DND-41 (cell line): ENCODE measurements at regions not wholly inside any gene's neighbourhood (a gene's known extent, or its start where the extent isn't known, plus 50 kb on each side); places are given as distances from the start of the nearest gene placed in this dataset.
A peak's percentile ranks its signal among the peaks of the same experiment; 100 is the strongest.
"Not testable (repeated sequence)": the region's sequence is repeated elsewhere in the genome, so short reads cannot be mapped to it uniquely, and the experiment has no call there.

Experiments
- ATAC-seq: fragments of 200-7000 bp; cut with Tn5 transposase; 3 replicates; pipeline ENCODE4 v1.9.1; 2021; ENCODE audit warnings: low read depth; ENCODE audit not compliant: insufficient read depth
- DNase-seq: peaks from one replicate; pipeline ENCODE4 v3.0.0-alpha.2; 2020
- H2AFZ ChIP-seq: 2 replicates; pipeline ENCODE4 v1.6.0; 2012; ENCODE audit warnings: low read depth, low read length
- H3K27ac ChIP-seq: 2 replicates; pipeline ENCODE4 v1.5.1; 2012; ENCODE audit warnings: low read length, inconsistent platforms
- H3K27me3 ChIP-seq: fragments of 200-600 bp; sonication (generic); 2 replicates; pipeline ENCODE4 v1.6.0; 2012; ENCODE audit warnings: low read length, mild to moderate bottlenecking, inconsistent platforms; ENCODE audit not compliant: insufficient read depth, poor library complexity
- H3K36me3 ChIP-seq: 2 replicates; pipeline ENCODE4 v1.5.1; 2012; ENCODE audit warnings: low read length, inconsistent platforms; ENCODE audit not compliant: insufficient read depth
- H3K4me1 ChIP-seq: 2 replicates; pipeline ENCODE4 v1.5.1; 2012; ENCODE audit warnings: mild to moderate bottlenecking, low read length; ENCODE audit not compliant: insufficient read depth
- H3K4me2 ChIP-seq: 2 replicates; pipeline ENCODE4 v1.6.0; 2012; ENCODE audit warnings: mild to moderate bottlenecking, moderate library complexity, low read length, inconsistent platforms; ENCODE audit not compliant: insufficient read depth
- H3K4me3 ChIP-seq, 2 experiments: fragments of 200-600 bp in 1 of 2; shearing (Covaris generic) in 1 of 2; 2 replicates each; pipeline ENCODE4 v1.5.1; 2012 to 2016; ENCODE audit warnings: inconsistent platforms in 2 of 2, low read length in 2 of 2, mild to moderate bottlenecking in 2 of 2, low read depth in 1 of 2, moderate library complexity in 1 of 2
- H3K79me2 ChIP-seq: 2 replicates; pipeline ENCODE4 v1.6.0; 2012; ENCODE audit warnings: low read length, inconsistent platforms; ENCODE audit not compliant: insufficient read depth
- H3K9ac ChIP-seq: 2 replicates; pipeline ENCODE4 v1.6.0; 2012; ENCODE audit warnings: low read depth, mild to moderate bottlenecking, inconsistent platforms, low read length, moderate library complexity
- H3K9me3 ChIP-seq: 2 replicates; pipeline ENCODE4 v1.5.1; 2012; ENCODE audit warnings: low read length, moderate library complexity, mild to moderate bottlenecking, inconsistent platforms; ENCODE audit not compliant: insufficient read depth, severe bottlenecking
- H4K20me1 ChIP-seq: 2 replicates; pipeline ENCODE4 v1.6.0; 2012; ENCODE audit warnings: low read length; ENCODE audit not compliant: insufficient read depth
- EZH2 ChIP-seq: IDR thresholded peaks from 3 replicates; pipeline ENCODE4 v1.6.1; 2012; ENCODE audit warnings: borderline replicate concordance, low read depth, mild to moderate bottlenecking, moderate library complexity, low read length, inconsistent platforms; ENCODE audit not compliant: severe bottlenecking
- TF ChIP-seq, protein P1 (sequence below): IDR thresholded peaks from 2 replicates; pipeline ENCODE4 v1.5.1; 2012; ENCODE audit warnings: borderline replicate concordance, low read length, moderate library complexity, mild to moderate bottlenecking; ENCODE audit not compliant: poor library complexity, severe bottlenecking; ENCODE audit errors: extremely low read depth

GRCh38 chr21:35437941-35438340, 388.8 kb upstream of the RUNX1 start:
- no peaks in the 10 kb centered on the region for H3K27me3 ChIP-seq
- H4K20me1 ChIP-seq, result no peaks in the 10 kb centered on the region
- peak overlapping the region; percentile 68 for H3K27ac ChIP-seq
- no peak overlapping the region for H3K4me3 ChIP-seq
- H3K4me2 ChIP-seq, result peak overlapping the region; percentile 58
- H3K9ac ChIP-seq, result no peak overlapping the region
- H2AFZ ChIP-seq, result no peak overlapping the region
- DNase-seq (no peak), ATAC-seq (no peak)
- peaks cover 13% of the 10 kb centered on the region for H3K9me3 ChIP-seq
- H3K36me3 ChIP-seq, result no peaks in the 10 kb centered on the region
- H3K4me1 ChIP-seq, result peaks cover 31% of the 10 kb centered on the region
- TF ChIP-seq, protein P1, sequence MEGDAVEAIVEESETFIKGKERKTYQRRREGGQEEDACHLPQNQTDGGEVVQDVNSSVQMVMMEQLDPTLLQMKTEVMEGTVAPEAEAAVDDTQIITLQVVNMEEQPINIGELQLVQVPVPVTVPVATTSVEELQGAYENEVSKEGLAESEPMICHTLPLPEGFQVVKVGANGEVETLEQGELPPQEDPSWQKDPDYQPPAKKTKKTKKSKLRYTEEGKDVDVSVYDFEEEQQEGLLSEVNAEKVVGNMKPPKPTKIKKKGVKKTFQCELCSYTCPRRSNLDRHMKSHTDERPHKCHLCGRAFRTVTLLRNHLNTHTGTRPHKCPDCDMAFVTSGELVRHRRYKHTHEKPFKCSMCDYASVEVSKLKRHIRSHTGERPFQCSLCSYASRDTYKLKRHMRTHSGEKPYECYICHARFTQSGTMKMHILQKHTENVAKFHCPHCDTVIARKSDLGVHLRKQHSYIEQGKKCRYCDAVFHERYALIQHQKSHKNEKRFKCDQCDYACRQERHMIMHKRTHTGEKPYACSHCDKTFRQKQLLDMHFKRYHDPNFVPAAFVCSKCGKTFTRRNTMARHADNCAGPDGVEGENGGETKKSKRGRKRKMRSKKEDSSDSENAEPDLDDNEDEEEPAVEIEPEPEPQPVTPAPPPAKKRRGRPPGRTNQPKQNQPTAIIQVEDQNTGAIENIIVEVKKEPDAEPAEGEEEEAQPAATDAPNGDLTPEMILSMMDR, result no peak
- no peak for TF ChIP-seq EZH2
- no peaks in the 10 kb centered on the region for H3K79me2 ChIP-seq

DNA sequence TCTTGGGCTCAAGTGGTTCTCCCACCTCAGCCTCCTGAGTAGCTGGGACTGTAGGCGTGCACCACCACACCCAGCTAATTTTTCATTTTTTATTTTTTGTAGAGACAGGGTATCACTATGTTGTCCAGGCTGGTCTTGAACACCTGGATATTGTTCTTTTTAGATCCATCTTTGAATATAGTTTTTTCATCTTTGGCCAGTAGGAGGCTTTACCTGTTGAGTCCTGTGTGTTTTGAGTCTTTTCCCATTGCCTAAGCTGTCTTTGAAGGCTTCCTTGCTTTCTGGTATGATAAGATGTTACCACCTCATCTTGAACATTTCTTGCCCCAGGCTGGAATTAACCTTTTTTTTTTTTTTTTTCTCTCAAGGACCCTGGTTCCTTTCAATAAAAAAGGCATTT, 387.8 kb upstream of the RUNX1 start:
- Histone ChIP-seq H3K27me3 (no peaks in the 10 kb centered on the region), H3K9me3 (peaks cover 22% of the 10 kb centered on the region), H3K9ac (no peak overlapping the region)

GRCh38 chr21:35432601-35433000, 383.5 kb upstream of the RUNX1 start:
- not testable (repeated sequence) for H3K4me2 ChIP-seq, H3K4me3 ChIP-seq, ATAC-seq, H2AFZ ChIP-seq, H4K20me1 ChIP-seq, H3K27me3 ChIP-seq, H3K27ac ChIP-seq, H3K79me2 ChIP-seq, H3K9ac ChIP-seq, H3K36me3 ChIP-seq, DNase-seq
- H3K4me1 ChIP-seq, result peaks cover 39% of the 10 kb centered on the region
- peaks cover 24% of the 10 kb centered on the region for H3K9me3 ChIP-seq

More for the DNA sequence above, 387.8 kb upstream of the RUNX1 start:
- Histone ChIP-seq H3K27ac (no peak overlapping the region), H4K20me1 (no peaks in the 10 kb centered on the region), H3K36me3 (no peaks in the 10 kb centered on the region), H3K4me1 (peaks cover 31% of the 10 kb centered on the region), H2AFZ (no peak overlapping the region), H3K79me2 (no peaks in the 10 kb centered on the region), H3K4me3 (no peak overlapping the region), H3K4me2 (no peak overlapping the region)
- no peak for DNase-seq
- TF ChIP-seq, protein P1, result peak; percentile 26
- TF ChIP-seq EZH2, result no peak
- ATAC-seq, result no peak

DNA sequence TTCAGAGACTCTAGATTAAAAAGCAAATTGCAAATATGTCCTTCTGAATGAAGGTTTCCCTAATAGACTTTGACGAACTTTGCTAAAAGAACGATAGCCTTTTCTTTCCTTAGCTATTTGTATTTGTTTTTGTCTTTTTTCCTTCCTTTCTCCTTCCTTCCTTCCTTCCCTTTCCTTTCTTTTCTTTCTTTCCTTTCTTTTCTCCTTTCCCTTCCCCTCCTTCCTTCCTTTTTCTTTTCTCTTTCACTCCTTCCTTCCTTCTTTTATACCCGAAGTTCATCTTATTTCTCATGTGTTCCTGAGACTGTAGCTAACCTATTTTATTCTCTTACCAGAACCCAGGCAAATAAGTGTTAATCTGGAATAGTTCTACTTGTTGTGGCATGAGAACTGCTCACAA, 381.2 kb upstream of the RUNX1 start:
- no peak for TF ChIP-seq EZH2
- TF ChIP-seq, protein P1, result no peak
- ATAC-seq, result no peak
- Histone ChIP-seq H4K20me1 (no peaks in the 10 kb centered on the region), H3K9me3 (peaks cover 23% of the 10 kb centered on the region), H2AFZ (no peak overlapping the region), H3K4me3 (no peak overlapping the region), H3K79me2 (no peaks in the 10 kb centered on the region), H3K4me1 (peaks cover 55% of the 10 kb centered on the region), H3K9ac (no peak overlapping the region), H3K27me3 (no peaks in the 10 kb centered on the region), H3K4me2 (no peak overlapping the region), H3K27ac (no peak overlapping the region), H3K36me3 (no peaks in the 10 kb centered on the region)
- no peak for DNase-seq
